ENCODE measurements at regions not wholly inside any gene's neighbourhood (a gene's known extent, or its start where the extent isn't known, plus 50 kb on each side); places are given as distances from the start of the nearest gene placed in this dataset.
"Not testable (repeated sequence)": the region's sequence is repeated elsewhere in the genome, so short reads cannot be mapped to it uniquely, and the experiment has no call there.

DNA sequence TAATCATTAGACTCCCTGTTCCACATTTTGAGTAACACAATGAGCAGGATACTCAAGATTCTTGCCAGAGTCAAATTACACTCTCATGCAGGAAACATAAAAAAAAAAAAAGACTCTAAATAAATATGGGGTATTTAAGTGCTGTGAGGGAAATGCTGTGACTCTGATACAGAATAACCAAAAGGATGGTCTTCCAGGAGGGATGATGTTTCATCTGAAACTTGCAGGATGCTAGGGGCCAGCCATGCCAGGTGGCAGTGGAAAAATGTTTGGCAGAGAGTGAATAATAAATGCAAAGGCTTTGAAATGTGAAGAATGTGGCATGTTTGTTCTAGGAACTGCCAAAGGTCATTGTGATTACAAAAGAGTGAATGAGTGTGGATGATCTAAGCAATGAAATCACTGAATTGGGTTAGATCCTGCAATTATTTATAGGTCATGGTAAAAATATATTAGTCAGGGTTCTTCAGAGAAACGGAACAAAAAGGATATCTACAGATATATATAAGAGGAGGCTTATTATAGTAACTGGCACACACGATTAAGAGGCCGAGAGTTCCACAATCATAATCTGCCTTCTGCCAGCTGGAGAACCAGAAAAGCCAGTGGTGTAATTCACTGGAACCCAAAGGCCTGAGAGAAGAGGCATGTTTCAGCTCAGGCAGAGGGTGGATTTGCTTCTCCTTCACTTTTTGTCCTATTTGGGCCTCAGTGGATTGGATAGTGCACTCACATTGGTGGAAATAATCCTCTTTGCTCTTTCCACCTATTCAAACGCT is 1832.8 kb upstream of the MIR17HG start:
- Histone ChIP-seq H3K27ac (peak overlapping the region; percentile 97), H3K9ac (ENCODE audit: insufficient read length) (peak overlapping the region; percentile 51), H3K4me3 (peak overlapping the region; percentile 56), H3K36me3 (ENCODE audit: insufficient read depth, low read length) (no peaks in the 10 kb centered on the region), H3K9me3 (ENCODE audit: low read depth, low read length) (no peaks in the 10 kb centered on the region)
- DNase-seq (ENCODE audit: low read depth, low spot score): peak; percentile 76
- TF ChIP-seq EZH2 (IDR thresholded peaks at IDR 0.05): no peak
- no peak; the same call in 1 of the 2 replicates for TF ChIP-seq POLR2AphosphoS5 (IDR thresholded peaks at IDR 0.05; ENCODE audit: borderline replicate concordance, low read depth, low read length)
- TF ChIP-seq FOXP2 (optimal IDR thresholded peaks at IDR 0.05; ENCODE audit: control extremely low read depth, extremely low read length, insufficient read depth): no peak

DNA sequence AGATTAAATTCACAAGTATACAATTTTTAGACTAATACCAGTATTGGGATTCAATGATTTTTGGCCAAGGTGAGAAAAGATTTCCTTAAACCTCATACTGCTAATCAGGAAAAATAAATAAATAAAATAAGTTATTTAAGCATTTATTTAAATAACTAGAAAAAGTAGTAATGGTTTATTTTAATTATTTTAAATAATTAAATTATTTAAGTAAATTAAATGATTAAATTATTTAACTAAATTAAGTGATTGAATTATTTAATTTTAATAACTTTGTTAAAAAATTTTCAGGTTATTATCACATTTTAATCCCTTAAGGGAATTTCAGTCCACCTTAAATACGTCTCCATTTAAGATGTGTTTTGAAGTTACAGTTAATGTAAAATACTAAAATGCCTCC is 1831.5 kb upstream of the MIR17HG start:
- Histone ChIP-seq H3K9ac (ENCODE audit: insufficient read length) (no peak overlapping the region), H3K36me3 (ENCODE audit: insufficient read depth, low read length) (no peaks in the 10 kb centered on the region), H3K9me3 (ENCODE audit: low read depth, low read length) (no peaks in the 10 kb centered on the region), H3K27ac (peak overlapping the region; percentile 97; the same call in 1 of the 2 replicates), H3K4me3 (no peak overlapping the region)
- no peak for DNase-seq (ENCODE audit: low read depth, low spot score)
- TF ChIP-seq POLR2AphosphoS5 (IDR thresholded peaks at IDR 0.05; ENCODE audit: borderline replicate concordance, low read depth, low read length): no peak
- TF ChIP-seq EZH2 (IDR thresholded peaks at IDR 0.05): no peak
- TF ChIP-seq FOXP2 (optimal IDR thresholded peaks at IDR 0.05; ENCODE audit: control extremely low read depth, extremely low read length, insufficient read depth): no peak

DNA sequence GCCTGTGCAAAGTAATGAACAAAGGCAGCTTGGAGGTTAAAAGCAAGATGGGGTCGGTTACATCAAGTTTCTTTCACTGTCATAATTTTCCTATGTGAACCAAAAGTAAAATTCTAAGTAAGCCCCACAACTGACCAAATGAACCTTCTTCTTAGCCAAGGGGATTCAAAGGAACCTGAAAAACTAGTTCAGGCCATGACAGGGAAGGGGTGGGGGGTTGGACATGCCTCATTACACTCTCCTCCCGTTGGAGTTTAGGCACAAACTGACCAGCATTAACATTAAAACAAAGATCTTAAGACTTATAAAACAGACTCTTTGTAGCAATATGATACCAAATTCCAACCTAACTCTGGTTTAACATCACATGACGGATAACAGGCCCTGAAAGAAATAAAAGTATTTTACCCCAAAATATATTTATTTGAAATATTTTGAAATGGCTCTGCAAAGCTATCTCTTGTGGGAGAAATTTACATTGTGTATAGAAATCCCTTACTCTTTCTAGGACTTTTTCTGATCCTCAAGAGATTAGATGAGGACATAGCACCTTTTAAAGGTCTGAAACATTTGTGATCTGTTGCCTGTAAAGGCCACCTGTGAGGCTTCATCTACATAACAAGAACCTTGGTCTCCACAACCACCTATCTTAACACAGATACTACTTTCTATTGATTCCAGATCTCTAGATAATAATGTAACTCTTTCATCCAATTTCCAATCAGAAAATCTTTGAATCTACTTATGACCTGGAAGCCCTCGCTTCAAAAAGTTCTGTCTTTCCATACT is 1829.0 kb upstream of the MIR17HG start:
- H3K27ac ChIP-seq: no peak overlapping the region
- TF ChIP-seq EZH2 (IDR thresholded peaks at IDR 0.05): no peak
- TF ChIP-seq POLR2AphosphoS5 (IDR thresholded peaks at IDR 0.05; ENCODE audit: borderline replicate concordance, low read depth, low read length): no peak
- TF ChIP-seq FOXP2 (optimal IDR thresholded peaks at IDR 0.05; ENCODE audit: control extremely low read depth, extremely low read length, insufficient read depth): no peak
- no peak overlapping the region for H3K9ac ChIP-seq (ENCODE audit: insufficient read length)

DNA sequence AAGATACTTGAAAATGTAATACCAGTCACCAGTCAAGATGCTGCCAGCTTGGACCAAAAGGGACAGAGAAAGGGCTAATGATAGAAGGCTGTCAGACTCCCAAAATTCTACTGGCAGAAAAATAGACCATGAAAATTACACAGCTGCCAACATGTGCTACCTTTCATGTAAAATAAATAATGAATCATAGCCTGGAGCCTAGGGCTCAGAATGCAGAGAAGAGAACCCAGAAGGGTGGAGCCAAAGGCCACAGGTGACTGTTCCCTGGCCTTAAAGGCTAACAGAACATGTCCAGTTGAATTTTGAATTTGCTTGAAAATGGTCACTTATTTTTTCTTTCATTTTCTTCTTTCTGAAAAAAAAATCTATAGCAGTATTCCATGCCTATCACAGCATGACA is 1827.0 kb upstream of the MIR17HG start:
- no peaks in the 10 kb centered on the region for H3K36me3 ChIP-seq (ENCODE audit: insufficient read depth, low read length)
- no peak overlapping the region for H3K27ac ChIP-seq
- no peak for DNase-seq (ENCODE audit: low read depth, low spot score)
- no peak overlapping the region for H3K9ac ChIP-seq (ENCODE audit: insufficient read length)
- TF ChIP-seq FOXP2 (optimal IDR thresholded peaks at IDR 0.05; ENCODE audit: control extremely low read depth, extremely low read length, insufficient read depth): no peak
- TF ChIP-seq POLR2AphosphoS5 (IDR thresholded peaks at IDR 0.05; ENCODE audit: borderline replicate concordance, low read depth, low read length): no peak
- no peak for TF ChIP-seq EZH2 (IDR thresholded peaks at IDR 0.05)
- H3K9me3 ChIP-seq (ENCODE audit: low read depth, low read length): no peaks in the 10 kb centered on the region
- H3K4me3 ChIP-seq: no peak overlapping the region

More for the DNA sequence above, 1829.0 kb upstream of the MIR17HG start:
- H3K4me3 ChIP-seq: no peak overlapping the region
- H3K9me3 ChIP-seq (ENCODE audit: low read depth, low read length): no peaks in the 10 kb centered on the region
- no peaks in the 10 kb centered on the region for H3K36me3 ChIP-seq (ENCODE audit: insufficient read depth, low read length)
- DNase-seq (ENCODE audit: low read depth, low spot score): no peak

DNA sequence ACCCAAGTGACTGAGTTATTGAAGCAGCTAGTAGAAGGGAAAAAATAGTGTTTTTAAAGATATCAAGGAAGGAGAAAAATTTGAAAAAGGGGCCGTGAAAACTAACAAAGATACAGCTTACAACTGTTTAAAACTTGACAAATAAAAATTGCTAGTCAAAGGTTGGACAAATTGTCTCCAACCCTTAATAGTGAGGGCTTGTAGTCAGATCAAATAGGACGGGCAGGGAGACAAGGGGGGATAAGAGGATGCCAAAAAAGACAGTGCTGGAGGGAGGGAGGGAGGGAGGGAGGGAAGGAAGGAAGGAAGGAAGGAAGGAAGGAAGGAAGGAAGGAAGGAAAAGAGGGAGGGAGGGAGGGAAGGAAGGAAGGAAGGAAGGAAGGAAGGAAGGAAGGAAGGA is 1825.8 kb upstream of the MIR17HG start:
- H3K9me3 ChIP-seq (ENCODE audit: low read depth, low read length); H3K36me3 ChIP-seq (ENCODE audit: insufficient read depth, low read length); H3K4me3 ChIP-seq; H3K9ac ChIP-seq (ENCODE audit: insufficient read length): not testable (repeated sequence)
- peak overlapping the region; percentile 84; the same call in 1 of the 2 replicates for H3K27ac ChIP-seq
- peak; percentile 56 for DNase-seq (ENCODE audit: low read depth, low spot score)

DNA sequence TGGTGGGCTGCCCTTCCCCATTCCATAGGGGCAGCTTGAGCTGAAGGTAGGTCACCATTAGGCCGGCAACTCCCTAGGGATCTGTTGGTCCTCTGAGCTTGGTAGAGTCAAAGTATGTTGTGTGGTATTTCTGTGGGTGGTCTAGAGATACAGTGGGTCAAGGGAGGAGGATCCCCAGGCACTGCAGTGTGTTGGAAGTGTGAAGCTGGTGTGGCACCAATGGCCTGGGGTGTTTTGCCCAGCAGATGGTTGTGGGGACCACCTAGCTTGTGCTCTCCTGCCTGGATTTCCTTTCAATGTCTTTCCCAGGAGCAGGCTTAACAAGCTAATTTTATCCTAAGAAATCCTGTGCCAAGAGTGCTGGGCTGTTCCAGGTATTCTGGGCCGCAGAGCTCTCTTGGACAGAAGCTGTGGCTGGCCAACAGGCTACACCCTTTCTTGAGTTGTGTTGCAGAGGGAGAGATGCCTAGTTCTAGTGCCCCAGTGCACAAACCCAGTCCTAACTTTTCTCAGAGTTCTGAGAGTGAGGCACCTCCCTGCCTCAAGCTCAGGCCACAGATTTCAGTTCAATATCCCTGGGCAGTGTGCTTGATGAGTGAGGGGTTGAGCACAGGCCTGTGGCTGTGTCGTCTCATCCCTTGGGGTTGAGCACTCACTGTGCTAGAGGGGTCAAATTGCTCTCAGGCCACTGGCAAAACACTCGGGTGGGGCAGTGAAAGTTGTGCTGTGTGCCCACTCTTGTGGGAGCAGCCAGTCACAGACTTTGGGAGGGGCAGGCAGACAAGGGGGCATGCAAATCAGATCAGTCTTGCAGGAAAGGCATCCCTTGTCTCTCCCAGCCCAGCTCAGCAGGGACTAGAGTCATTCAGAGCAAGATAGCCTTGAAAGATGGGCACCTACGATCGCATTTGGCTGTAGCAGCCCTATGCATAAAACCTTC is 1806.1 kb upstream of the MIR17HG start:
- H3K4me3 ChIP-seq: no peak overlapping the region
- TF ChIP-seq POLR2AphosphoS5 (IDR thresholded peaks at IDR 0.05; ENCODE audit: borderline replicate concordance, low read depth, low read length) (no peak), EZH2 (IDR thresholded peaks at IDR 0.05) (no peak)
- no peak for DNase-seq (ENCODE audit: low read depth, low spot score)
- no peaks in the 10 kb centered on the region for H3K9me3 ChIP-seq (ENCODE audit: low read depth, low read length)
- no peak overlapping the region for H3K9ac ChIP-seq (ENCODE audit: insufficient read length)
- H3K27ac ChIP-seq: no peak overlapping the region
- no peaks in the 10 kb centered on the region for H3K36me3 ChIP-seq (ENCODE audit: insufficient read depth, low read length)

- H3K9me3 ChIP-seq (ENCODE audit: low read depth, low read length): no peaks in the 10 kb centered on the region
- no peaks in the 10 kb centered on the region for H3K36me3 ChIP-seq (ENCODE audit: insufficient read depth, low read length)
- no peak overlapping the region for H3K9ac ChIP-seq (ENCODE audit: insufficient read length)
- DNase-seq (ENCODE audit: low read depth, low spot score): no peak
- H3K4me3 ChIP-seq: no peak overlapping the region
- TF ChIP-seq POLR2AphosphoS5 (IDR thresholded peaks at IDR 0.05; ENCODE audit: borderline replicate concordance, low read depth, low read length) (no peak), EZH2 (IDR thresholded peaks at IDR 0.05) (no peak)
- H3K27ac ChIP-seq: no peak overlapping the region
These were observed 1796.5 kb upstream of the MIR17HG start for GRCh38 chr13:89550938-89551337.

GRCh38 chr13:89554801-89555200 is 1792.7 kb upstream of the MIR17HG start:
- no peaks in the 10 kb centered on the region for H3K9me3 ChIP-seq (ENCODE audit: low read depth, low read length)
- TF ChIP-seq FOXP2 (optimal IDR thresholded peaks at IDR 0.05; ENCODE audit: control extremely low read depth, extremely low read length, insufficient read depth): no peak
- no peak for TF ChIP-seq POLR2AphosphoS5 (IDR thresholded peaks at IDR 0.05; ENCODE audit: borderline replicate concordance, low read depth, low read length)
- no peak for TF ChIP-seq EZH2 (IDR thresholded peaks at IDR 0.05)
- no peak for DNase-seq (ENCODE audit: low read depth, low spot score)
- H3K9ac ChIP-seq (ENCODE audit: insufficient read length): no peak overlapping the region
- H3K27ac ChIP-seq: no peak overlapping the region
- H3K4me3 ChIP-seq: no peak overlapping the region
- no peaks in the 10 kb centered on the region for H3K36me3 ChIP-seq (ENCODE audit: insufficient read depth, low read length)
